ENCODE measurements at regions not wholly inside any gene's neighbourhood (a gene's known extent, or its start where the extent isn't known, plus 50 kb on each side); places are given as distances from the start of the nearest gene placed in this dataset.

DNA sequence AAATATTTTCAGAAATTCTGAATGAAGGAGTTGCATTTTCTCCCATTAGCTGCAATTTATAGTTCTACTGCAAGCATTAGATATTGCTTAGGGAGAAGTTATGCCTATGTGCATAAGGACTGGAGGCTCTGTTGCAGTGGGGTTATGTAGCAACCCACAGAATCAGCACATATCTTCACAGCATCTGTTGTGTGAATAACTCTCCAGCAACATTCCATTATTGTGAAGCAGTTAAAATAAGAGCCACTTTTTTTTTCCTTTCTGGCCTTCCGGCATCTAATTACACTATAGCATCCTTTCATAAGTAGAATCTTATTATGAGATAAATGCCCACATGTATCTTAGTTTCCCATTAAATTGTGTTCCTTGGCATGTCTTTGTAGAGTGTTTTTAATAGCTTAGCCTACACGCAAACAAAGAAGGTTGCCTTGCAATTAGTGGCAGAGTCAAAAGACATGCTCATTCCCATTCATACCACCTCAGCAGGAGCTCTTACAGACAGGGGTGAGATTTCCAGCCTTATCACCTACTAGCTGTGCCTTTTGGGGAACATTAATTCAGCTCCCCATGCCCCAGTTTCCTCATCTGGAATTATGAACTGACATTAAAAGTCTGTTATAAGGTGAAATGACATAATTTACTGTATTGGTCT, 596.0 kb upstream of the GOT2 start:
- ATAC-seq: no peak
- Histone ChIP-seq H3K4me3 (no peak overlapping the region), H3K9me3 (no peaks in the 10 kb centered on the region), H3K36me3 (replicated peaks in 1 of 2; ENCODE audit: insufficient read depth in 1 of 2, low read depth in 2 of 2) (no peaks in the 10 kb centered on the region), H3K4me1 (no peaks in the 10 kb centered on the region), H3K27ac (no peak overlapping the region), H3K27me3 (no peaks in the 10 kb centered on the region)
- intact Hi-C loops (cut with DNase I): no loop called here
- WGBS, 2 donors: 42 to 62% methylated on average over 2 of the region's 2 CpGs
- DNase-seq: no peak
- TF ChIP-seq, protein P1, sequence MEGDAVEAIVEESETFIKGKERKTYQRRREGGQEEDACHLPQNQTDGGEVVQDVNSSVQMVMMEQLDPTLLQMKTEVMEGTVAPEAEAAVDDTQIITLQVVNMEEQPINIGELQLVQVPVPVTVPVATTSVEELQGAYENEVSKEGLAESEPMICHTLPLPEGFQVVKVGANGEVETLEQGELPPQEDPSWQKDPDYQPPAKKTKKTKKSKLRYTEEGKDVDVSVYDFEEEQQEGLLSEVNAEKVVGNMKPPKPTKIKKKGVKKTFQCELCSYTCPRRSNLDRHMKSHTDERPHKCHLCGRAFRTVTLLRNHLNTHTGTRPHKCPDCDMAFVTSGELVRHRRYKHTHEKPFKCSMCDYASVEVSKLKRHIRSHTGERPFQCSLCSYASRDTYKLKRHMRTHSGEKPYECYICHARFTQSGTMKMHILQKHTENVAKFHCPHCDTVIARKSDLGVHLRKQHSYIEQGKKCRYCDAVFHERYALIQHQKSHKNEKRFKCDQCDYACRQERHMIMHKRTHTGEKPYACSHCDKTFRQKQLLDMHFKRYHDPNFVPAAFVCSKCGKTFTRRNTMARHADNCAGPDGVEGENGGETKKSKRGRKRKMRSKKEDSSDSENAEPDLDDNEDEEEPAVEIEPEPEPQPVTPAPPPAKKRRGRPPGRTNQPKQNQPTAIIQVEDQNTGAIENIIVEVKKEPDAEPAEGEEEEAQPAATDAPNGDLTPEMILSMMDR (IDR thresholded peaks at IDR 0.05): no peak
- TF ChIP-seq POLR2A (IDR thresholded peaks at IDR 0.05): no peak

DNA sequence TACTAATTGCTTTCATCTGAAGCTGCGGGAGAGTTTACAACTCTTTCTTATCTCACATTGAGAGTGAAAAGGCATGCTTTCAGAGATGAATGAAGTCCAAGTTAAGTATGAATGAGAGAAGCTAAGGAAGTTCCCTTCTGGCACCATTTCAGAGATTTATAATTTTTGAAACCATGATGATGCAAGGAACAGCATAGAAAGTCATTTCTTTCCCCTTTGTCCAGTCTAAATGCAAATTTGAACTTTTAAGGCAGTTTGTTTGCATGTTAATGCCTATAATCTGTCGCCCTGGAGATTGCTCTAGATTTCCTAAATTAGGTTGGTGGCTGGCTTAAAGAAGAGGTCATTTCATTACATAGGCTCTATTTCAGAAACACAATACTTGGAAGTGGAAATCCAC, 594.8 kb upstream of the GOT2 start:
- Histone ChIP-seq H3K36me3 (replicated peaks in 1 of 2; ENCODE audit: insufficient read depth in 1 of 2, low read depth in 2 of 2) (no peaks in the 10 kb centered on the region), H3K27me3 (no peaks in the 10 kb centered on the region), H3K4me3 (no peak overlapping the region), H3K9me3 (no peaks in the 10 kb centered on the region), H3K4me1 (no peaks in the 10 kb centered on the region), H3K27ac (no peak overlapping the region)
- ATAC-seq (no peak), DNase-seq (no peak)
- TF ChIP-seq POLR2A (IDR thresholded peaks at IDR 0.05): no peak
- TF ChIP-seq, protein P1 (IDR thresholded peaks at IDR 0.05): no peak
- intact Hi-C loops (cut with DNase I): no loop called here
- WGBS, 2 donors: 50 to 56% methylated on average over 2 of the region's 2 CpGs

DNA sequence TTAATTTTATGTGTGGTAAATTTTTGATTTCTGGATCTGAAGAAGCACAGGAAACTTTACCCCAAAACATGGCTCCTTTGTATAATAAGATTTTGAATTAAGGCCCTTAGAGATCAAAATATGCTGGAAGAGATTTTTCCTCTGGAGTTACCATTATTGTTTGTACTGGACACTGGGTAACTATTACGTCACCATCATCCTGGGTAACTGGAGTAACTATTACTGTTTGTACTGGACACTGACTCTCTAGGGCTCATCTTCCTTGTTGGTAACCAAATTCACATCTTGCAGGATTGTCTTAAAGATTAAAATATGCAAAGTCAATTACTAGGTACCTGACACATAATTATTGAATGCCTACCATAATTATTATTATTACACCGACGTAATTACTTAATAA, 593.8 kb upstream of the GOT2 start:
- H3K27ac ChIP-seq: no peak overlapping the region
- no peak overlapping the region for H3K4me3 ChIP-seq
- H3K27me3 ChIP-seq: no peaks in the 10 kb centered on the region
- H3K36me3 ChIP-seq (replicated peaks in 1 of 2; ENCODE audit: insufficient read depth in 1 of 2, low read depth in 2 of 2): no peaks in the 10 kb centered on the region
- no peaks in the 10 kb centered on the region for H3K9me3 ChIP-seq
- no peak for TF ChIP-seq POLR2A (IDR thresholded peaks at IDR 0.05)
- TF ChIP-seq, protein P1 (IDR thresholded peaks at IDR 0.05): no peak
- intact Hi-C loops (cut with DNase I): no loop called here
- 69 to 79% methylated on average over 3 of the region's 3 CpGs for WGBS, 2 donors
- DNase-seq: no peak
- H3K4me1 ChIP-seq: no peaks in the 10 kb centered on the region
- ATAC-seq: no peak

DNA sequence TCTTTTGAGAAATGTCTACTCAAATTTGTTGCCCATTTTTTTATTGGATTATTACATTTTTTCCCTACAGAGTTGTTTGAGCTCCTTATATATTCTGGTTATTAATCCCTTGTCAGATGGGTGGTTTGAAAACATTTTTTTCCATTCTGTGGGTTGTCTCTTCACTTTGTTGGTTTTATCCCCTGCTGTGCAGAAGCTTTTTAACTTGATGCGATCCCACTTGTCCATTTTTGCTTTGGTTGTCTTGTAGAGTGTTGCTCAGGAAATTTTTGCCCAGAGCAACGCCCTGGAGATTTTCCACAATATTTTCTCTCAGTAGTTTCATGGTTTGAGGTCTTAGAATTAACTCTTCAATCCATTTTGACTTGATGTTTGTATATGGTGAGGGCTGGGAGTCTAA, 592.8 kb upstream of the GOT2 start:
- intact Hi-C loops (cut with DNase I): no loop called here
- TF ChIP-seq, protein P1 (IDR thresholded peaks at IDR 0.05): no peak
- TF ChIP-seq POLR2A (IDR thresholded peaks at IDR 0.05): no peak
- Histone ChIP-seq H3K36me3 (replicated peaks in 1 of 2; ENCODE audit: insufficient read depth in 1 of 2, low read depth in 2 of 2) (no peaks in the 10 kb centered on the region), H3K27ac (no peak overlapping the region), H3K27me3 (no peaks in the 10 kb centered on the region), H3K9me3 (no peaks in the 10 kb centered on the region), H3K4me3 (no peak overlapping the region), H3K4me1 (no peaks in the 10 kb centered on the region)
- ATAC-seq (no peak), DNase-seq (no peak)
- 44 to 77% methylated on average over 2 of the region's 2 CpGs for WGBS, 2 donors

DNA sequence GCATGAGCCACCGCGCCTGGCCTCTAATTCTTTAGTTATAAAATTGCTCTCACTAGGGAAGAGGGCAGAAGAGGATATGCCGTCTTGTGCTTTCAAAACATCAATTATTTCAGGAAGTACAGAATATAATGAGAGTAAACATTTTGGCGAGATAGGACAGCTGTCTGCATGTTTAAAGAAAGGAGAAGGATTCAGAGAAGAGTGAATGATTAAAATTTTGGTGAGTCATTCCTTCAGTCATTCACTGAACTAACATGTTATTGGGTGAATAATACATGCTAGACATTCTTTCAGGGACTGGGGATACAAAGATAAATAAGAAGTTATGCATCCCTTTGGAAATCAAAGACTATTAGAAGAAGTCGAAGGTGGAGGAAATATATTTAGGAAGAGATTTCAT, 590.3 kb upstream of the GOT2 start:
- no peaks in the 10 kb centered on the region for H3K4me1 ChIP-seq
- DNase-seq: no peak
- no peak overlapping the region for H3K27ac ChIP-seq
- ATAC-seq: no peak
- H3K36me3 ChIP-seq (replicated peaks in 1 of 2; ENCODE audit: insufficient read depth in 1 of 2, low read depth in 2 of 2): no peaks in the 10 kb centered on the region
- no peak overlapping the region for H3K4me3 ChIP-seq
- no peak for TF ChIP-seq POLR2A (IDR thresholded peaks at IDR 0.05)
- TF ChIP-seq, protein P1 (IDR thresholded peaks at IDR 0.05): no peak
- no peaks in the 10 kb centered on the region for H3K27me3 ChIP-seq
- H3K9me3 ChIP-seq: no peaks in the 10 kb centered on the region
- 61 to 67% methylated on average over 5 of the region's 5 CpGs for WGBS, 2 donors
- intact Hi-C loops (cut with DNase I): no loop called here
